Left kidney (tissue), 1 donor: ENCODE measurements at regions not wholly inside any gene's neighbourhood (a gene's known extent, or its start where the extent isn't known, plus 50 kb on each side); places are given as distances from the start of the nearest gene placed in this dataset.

Source experiments
- DNase-seq: peaks from one replicate; pipeline ENCODE4 v3.0.0-alpha.2; 2013

- DNase-seq: no peak
These were observed 180.5 kb upstream of the CTBP2 start for GRCh38 chr10:125340903-125341302.

- DNase-seq: no peak
These were observed 177.1 kb upstream of the CTBP2 start for GRCh38 chr10:125337510-125337909.

- no peak for DNase-seq
These were observed 174.2 kb upstream of the CTBP2 start for GRCh38 chr10:125334545-125334944.

- no peak for DNase-seq
These were observed 173.4 kb upstream of the CTBP2 start for GRCh38 chr10:125333769-125334168.

GRCh38 chr10:125333209-125333591 lies 172.8 kb upstream of the CTBP2 start:
- DNase-seq: no peak

- no peak for DNase-seq
These were observed 172.3 kb upstream of the CTBP2 start for GRCh38 chr10:125332548-125333208.

GRCh38 chr10:125331056-125331455 lies 170.7 kb upstream of the CTBP2 start:
- DNase-seq: no peak

GRCh38 chr10:125329056-125329455 lies 168.7 kb upstream of the CTBP2 start:
- DNase-seq: no peak

GRCh38 chr10:125325326-125325725 lies 165.0 kb upstream of the CTBP2 start:
- DNase-seq: no peak

GRCh38 chr10:125316436-125316835 lies 156.1 kb upstream of the CTBP2 start:
- DNase-seq: no peak

- no peak for DNase-seq
These were observed 140.6 kb upstream of the CTBP2 start for GRCh38 chr10:125300937-125301336.

- no peak for DNase-seq
These were observed 139.1 kb upstream of the CTBP2 start for GRCh38 chr10:125299461-125299860.

GRCh38 chr10:125296598-125296997 lies 136.2 kb upstream of the CTBP2 start:
- no peak for DNase-seq

- no peak for DNase-seq
These were observed 133.7 kb upstream of the CTBP2 start for GRCh38 chr10:125294109-125294508.

- DNase-seq: no peak
These were observed 131.5 kb upstream of the CTBP2 start for GRCh38 chr10:125291836-125292235.

- no peak for DNase-seq
These were observed 129.1 kb upstream of the CTBP2 start for GRCh38 chr10:125289461-125289860.

- DNase-seq: no peak
These were observed 124.7 kb upstream of the CTBP2 start for GRCh38 chr10:125284875-125285597.

- no peak for DNase-seq
These were observed 123.7 kb upstream of the CTBP2 start for GRCh38 chr10:125283836-125284614.

GRCh38 chr10:125283191-125283835 lies 123.0 kb upstream of the CTBP2 start:
- DNase-seq: no peak

GRCh38 chr10:125281091-125281490 lies 120.7 kb upstream of the CTBP2 start:
- no peak for DNase-seq

- no peak for DNase-seq
These were observed 115.8 kb upstream of the CTBP2 start for GRCh38 chr10:125276133-125276532.

GRCh38 chr10:125274961-125275360 lies 114.6 kb upstream of the CTBP2 start:
- DNase-seq: no peak

GRCh38 chr10:125273023-125273422 lies 112.7 kb upstream of the CTBP2 start:
- no peak for DNase-seq
